HG02973 (cell line): ENCODE measurements at regions not wholly inside any gene's neighbourhood (a gene's known extent, or its start where the extent isn't known, plus 50 kb on each side); places are given as distances from the start of the nearest gene placed in this dataset.
"Not testable (repeated sequence)": the region's sequence is repeated elsewhere in the genome, so short reads cannot be mapped to it uniquely, and the experiment has no call there.

Experiments used
- ATAC-seq: cut with Tn5 transposase; IDR thresholded peaks from one replicate; pipeline ENCODE4 v1.9.1; 2021; ENCODE audit warnings: moderate library complexity; ENCODE audit not compliant: unreplicated experiment

DNA sequence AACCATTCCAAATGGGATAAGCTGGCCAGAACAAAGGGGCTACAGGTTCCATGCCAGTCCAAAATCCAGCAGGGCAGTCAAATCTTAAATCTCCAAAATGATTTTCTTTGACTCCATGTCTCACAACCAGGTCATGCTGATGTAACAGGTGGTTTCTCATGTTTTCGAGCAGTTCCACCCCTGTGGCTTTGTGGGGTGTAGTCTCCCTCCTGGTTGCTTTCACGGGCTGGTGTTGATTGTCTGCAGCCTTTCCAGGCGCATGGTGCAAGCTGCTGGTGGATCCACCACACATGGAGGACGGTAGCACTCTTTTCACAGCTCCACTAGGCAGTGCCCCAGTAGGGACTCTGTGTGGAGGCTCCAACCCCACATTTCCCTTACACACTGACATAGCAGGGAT is 425.5 kb upstream of the FTMT start:
- no peak for ATAC-seq

- no peak for ATAC-seq
Observed at GRCh38 chr5:121429761-121430160, 421.9 kb upstream of the FTMT start.

- no peak for ATAC-seq
Observed at GRCh38 chr5:121430538-121430937, 421.1 kb upstream of the FTMT start.

GRCh38 chr5:121445511-121445910 is 406.2 kb upstream of the FTMT start:
- ATAC-seq: no peak

GRCh38 chr5:121462441-121462840 is 389.2 kb upstream of the FTMT start:
- ATAC-seq: no peak

DNA sequence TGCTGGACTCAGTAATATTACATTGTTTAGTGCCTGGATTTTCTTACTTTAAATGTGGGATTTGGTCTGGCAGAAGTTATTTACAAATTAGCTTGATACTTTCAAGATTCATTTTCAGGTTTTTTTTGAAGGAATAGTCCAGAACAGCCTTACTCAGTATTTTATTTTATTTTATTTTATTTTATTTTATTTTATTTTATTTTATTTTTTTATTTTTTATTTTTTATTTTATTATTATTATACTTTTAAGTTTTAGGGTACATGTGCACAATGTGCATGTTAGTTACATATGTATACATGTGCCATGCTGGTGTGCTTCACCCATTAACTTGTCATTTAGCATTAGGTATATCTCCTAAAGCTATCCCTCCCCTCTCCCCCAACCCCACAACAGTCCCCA is 380.5 kb upstream of the FTMT start:
- not testable (repeated sequence) for ATAC-seq

GRCh38 chr5:121478636-121479035 is 373.0 kb upstream of the FTMT start:
- no peak for ATAC-seq

DNA sequence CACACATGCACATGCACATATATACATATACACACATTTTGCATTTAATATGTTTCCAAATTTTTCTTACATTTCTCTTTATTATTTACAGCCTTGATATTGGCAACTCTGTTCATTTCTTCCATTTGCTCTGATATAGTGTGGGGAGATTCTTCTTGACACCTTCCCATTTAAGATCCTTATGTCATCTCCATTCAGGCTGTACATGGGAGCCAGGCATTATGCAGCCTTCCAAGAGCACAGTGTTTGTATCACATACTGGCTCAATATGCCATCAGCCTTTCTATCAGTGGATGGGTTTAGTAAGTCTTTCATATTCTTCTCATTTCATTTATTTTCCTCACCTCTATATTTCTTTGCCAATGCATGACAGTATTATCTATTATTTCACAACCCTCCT is 372.3 kb upstream of the FTMT start:
- no peak for ATAC-seq

- no peak for ATAC-seq
Observed at GRCh38 chr5:121485281-121485680, 366.4 kb upstream of the FTMT start.

DNA sequence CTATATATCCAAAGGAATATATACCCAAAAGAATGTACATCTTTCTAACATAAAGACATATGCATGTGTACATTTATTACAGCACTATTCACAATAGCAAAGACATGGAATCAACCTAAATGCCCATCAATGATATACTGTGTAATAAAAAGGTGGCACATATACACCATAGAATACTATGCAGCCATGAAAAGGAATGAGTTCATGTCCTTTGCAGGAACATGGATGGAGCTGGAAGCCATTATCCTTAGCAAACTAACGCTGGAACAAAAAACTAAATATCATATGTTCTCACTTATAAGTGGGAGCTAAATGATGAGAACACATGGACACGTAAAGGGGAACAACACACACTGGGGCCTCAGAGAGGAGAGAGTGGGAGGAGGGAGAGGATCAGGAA is 365.7 kb upstream of the FTMT start:
- ATAC-seq: not testable (repeated sequence)

DNA sequence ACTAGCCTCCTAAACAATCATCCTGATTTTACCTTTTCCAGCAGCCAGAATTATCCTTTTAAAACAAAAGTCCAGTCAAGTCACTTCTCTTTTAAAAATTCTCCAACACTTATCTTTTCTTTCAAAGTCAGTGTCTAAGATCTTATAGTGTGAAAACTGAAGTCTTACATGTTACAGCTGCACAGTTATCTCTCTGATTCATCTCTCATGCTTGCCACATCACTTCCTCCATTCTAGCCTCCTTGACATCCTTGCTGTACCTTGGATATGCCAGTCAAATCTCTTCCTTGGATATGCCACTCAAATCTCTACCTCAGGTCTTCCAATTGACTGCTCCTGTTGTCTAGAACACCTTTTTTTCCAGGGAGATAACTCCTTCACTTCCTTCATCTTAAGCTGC is 361.7 kb upstream of the FTMT start:
- ATAC-seq: no peak

DNA sequence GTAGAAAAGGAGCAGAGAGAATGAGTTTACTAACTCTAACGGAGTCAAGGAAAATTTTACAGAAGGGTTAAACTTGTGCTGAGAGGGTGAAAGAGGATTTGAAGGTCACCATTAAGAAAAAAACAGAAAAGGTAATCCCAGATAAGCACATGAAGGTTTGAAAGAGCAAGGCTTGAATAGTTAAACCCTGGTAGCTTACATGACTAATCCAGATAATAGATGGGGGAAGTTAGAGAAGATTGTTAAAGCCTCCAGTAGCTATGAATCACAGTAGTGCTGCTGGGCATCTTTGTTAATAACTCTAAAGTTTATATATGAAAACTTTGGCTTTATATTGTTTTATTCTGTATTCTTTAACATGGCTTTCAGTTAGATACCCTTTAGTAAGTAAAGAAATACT is 354.5 kb upstream of the FTMT start:
- no peak for ATAC-seq

DNA sequence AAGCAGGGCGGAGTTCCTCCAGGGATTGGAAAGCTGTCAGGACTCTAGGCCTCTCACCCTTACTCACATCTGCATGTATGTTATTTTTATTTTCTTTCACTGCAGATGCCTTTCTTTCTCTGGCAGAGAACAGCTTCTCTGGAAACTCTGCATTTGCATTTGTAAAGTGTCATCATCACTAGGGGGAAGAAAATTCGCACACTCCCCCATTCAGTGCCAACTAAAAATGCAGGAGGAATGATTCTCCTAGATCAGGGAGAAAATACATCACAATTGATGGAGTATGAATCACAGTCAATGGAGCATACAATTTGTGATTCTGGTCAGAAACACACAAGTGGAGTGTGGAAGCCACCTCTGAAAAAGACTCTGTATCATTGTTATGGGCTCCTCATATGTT is 351.4 kb upstream of the FTMT start:
- no peak for ATAC-seq

GRCh38 chr5:121503111-121503840 is 348.4 kb upstream of the FTMT start:
- no peak for ATAC-seq

DNA sequence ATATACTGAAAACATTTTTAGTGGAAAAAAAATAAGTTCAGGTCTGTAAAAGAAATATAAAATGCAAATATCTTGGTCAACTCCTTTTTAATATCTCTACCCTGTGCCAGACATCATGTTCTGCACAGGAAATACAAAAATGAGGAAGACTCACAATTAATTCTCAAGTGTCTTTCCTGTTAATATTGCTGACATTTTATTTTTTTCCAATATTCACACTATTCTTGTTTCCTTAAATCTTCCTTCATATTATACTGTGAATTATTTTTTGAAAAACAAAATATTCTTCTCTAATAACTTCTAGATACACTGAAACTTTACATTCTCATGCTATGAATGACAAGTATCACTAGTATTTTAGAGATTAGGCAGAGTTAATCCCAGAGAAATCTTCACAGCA is 334.7 kb upstream of the FTMT start:
- ATAC-seq: no peak

- no peak for ATAC-seq
Observed at GRCh38 chr5:121525706-121526105, 326.0 kb upstream of the FTMT start.

DNA sequence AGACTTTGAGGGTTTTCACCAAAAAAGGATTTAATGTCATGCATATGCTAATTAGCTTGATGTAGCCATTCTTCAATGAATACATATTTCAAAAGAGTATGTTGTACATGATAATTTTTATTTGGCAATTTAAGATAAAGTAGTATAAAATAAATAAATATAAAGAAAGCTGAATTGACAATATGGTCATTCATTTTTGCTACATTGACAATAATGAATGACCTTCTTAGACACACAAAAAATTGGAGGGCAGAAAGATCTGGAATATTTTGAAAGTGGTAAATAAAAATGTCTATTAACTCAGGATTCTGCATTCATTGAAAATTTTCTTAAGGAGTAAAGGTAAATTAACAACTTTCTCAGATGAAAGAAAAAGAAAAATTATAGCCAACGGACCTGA is 324.8 kb upstream of the FTMT start:
- ATAC-seq: no peak

DNA sequence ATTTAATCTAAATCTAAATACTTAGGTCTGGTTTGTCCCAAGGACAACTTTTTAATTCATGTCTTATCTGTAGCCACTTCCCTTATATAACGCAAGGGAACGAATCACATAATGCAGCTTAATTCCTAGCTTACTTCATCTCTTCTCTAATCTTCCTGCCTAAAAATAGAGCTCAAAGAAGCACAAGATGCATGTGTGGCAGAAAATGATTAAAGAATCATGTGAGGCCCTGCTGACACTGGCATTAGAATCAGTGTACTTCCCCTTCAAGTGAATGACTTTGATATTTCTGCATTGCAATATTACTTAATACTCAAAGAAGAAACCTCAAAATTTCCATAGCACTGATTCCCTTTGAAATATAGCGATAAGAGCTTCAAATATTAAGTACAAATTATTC is 317.9 kb upstream of the FTMT start:
- ATAC-seq: no peak

GRCh38 chr5:121550989-121551388 is 300.7 kb upstream of the FTMT start:
- ATAC-seq: no peak

DNA sequence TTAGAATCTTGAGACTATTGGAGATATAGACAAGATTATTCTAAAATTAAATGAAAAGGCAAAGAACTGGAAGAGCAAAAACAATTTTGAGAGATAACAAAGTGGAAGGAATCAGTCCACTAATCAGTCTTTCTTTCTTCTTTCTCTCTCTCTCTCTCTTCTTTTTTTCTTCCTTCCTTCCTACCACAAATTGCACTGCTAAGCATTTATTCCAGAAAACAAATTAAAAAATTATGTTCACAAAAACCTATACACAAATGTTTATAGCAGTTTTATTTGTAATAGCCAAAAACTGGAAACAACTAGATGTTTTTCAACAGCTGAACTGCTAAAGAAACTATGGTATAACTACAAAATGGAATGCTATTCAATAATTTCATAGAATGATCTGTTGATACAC is 291.9 kb upstream of the FTMT start:
- no peak for ATAC-seq

GRCh38 chr5:121572061-121572460 is 279.6 kb upstream of the FTMT start:
- no peak for ATAC-seq

- no peak for ATAC-seq
Observed at GRCh38 chr5:121573721-121574382, 277.8 kb upstream of the FTMT start.

DNA sequence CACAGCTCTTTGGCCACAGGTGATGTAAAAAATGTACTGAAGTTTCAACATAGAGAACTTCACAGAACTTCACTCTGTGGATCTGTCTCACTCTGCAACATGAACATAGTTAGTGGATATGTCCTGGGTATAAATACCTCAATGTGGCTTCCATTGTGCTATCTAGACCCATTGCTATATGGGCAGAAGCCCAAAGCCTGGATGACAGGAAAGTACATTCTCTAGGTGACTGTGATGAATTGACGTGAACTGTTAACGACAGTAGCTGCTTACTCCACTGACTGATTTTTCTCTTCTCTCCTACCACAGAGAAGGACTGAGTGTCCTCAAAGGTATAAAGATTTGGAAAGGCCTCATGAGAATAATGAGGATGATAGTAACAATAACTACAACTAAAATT is 270.1 kb upstream of the FTMT start:
- ATAC-seq: no peak
